Right lobe of liver (tissue), 4 donors: ENCODE measurements at regions not wholly inside any gene's neighbourhood (a gene's known extent, or its start where the extent isn't known, plus 50 kb on each side); places are given as distances from the start of the nearest gene placed in this dataset.

Experiments used
- POLR2A ChIP-seq: fragments of 450-650 bp; IDR thresholded peaks from one replicate; pipeline ENCODE4 v1.6.1; 2017; ENCODE audit warnings: antibody characterized with exemption, mild to moderate bottlenecking
- TF ChIP-seq, protein P1 (sequence below), 4 donors: fragments of 200-600 bp in 3 of 4; fragments of 450-650 bp in 1 of 4; IDR thresholded peaks; one replicate each; pipeline versions ENCODE4 v1.5.1 to v1.8.0; 2016 to 2022; ENCODE audit warnings: antibody characterized with exemption in 4 of 4, mild to moderate bottlenecking in 2 of 4
- donor health status: DM: no; HTN: no; CAD: no.
- donor health status: DM: no; HTN: no; CAD: no.
- donor health status: DM: no; HTN: yes; CAD: no.

DNA sequence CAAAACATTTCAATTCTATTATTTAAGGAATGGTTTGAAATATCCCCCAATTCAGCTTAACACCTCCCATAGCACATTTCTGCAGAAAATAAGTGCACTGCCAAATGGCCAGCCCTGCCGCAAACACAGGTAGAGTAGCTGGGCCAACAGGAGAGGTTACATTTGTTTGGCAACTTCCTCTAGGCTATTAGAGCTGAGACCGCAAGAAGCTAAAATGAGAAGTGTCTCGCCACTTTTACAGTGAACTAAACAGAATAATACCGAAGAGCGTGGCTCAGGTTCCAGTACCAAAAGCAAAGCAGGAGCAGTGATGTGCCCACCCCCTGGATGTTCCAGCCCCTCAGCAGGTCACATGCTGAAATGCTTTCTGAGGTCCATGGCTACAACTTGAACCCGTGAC is 154.5 kb upstream of the PKN2 start:
- TF ChIP-seq, protein P1, sequence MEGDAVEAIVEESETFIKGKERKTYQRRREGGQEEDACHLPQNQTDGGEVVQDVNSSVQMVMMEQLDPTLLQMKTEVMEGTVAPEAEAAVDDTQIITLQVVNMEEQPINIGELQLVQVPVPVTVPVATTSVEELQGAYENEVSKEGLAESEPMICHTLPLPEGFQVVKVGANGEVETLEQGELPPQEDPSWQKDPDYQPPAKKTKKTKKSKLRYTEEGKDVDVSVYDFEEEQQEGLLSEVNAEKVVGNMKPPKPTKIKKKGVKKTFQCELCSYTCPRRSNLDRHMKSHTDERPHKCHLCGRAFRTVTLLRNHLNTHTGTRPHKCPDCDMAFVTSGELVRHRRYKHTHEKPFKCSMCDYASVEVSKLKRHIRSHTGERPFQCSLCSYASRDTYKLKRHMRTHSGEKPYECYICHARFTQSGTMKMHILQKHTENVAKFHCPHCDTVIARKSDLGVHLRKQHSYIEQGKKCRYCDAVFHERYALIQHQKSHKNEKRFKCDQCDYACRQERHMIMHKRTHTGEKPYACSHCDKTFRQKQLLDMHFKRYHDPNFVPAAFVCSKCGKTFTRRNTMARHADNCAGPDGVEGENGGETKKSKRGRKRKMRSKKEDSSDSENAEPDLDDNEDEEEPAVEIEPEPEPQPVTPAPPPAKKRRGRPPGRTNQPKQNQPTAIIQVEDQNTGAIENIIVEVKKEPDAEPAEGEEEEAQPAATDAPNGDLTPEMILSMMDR (IDR thresholded peaks at IDR 0.05) = no peak
- no peak for TF ChIP-seq POLR2A
